Pancreas (tissue), 10 donors: ENCODE measurements at regions not wholly inside any gene's neighbourhood (a gene's known extent, or its start where the extent isn't known, plus 50 kb on each side); places are given as distances from the start of the nearest gene placed in this dataset.
"Not testable (repeated sequence)": the region's sequence is repeated elsewhere in the genome, so short reads cannot be mapped to it uniquely, and the experiment has no call there.

Experiments used
- ATAC-seq, 4 donors: fragments of 200-7000 bp; cut with Tn5 transposase; one replicate each; pipeline versions ENCODE4 v1.8.0 to v1.9.1; 2020; ENCODE audit warnings: mild to moderate bottlenecking in 4 of 4, moderate library complexity in 4 of 4
- DNase-seq, 6 donors: peaks; one replicate each; pipeline ENCODE4 v3.0.0-alpha.2; 2020
- FAIRE-seq: peaks from 2 replicates; lab custom pipeline; 2012; peaks lifted over from hg19 to GRCh38; lab: Jason Lieb, UNC
- H3K27ac ChIP-seq, 4 donors: fragments of 200-600 bp; sonication (generic); 1 replicate in 3 of 4; 2 replicates in 1 of 4; pipeline versions ENCODE4 v1.5.0 to v1.8.0; 2020
- H3K27me3 ChIP-seq, 4 donors: fragments of 200-600 bp; one replicate each; pipeline ENCODE4 v1.8.0; 2021
- H3K36me3 ChIP-seq, 3 donors: fragments of 200-600 bp; sonication (generic) in 1 of 3; one replicate each; pipeline versions ENCODE4 v1.5.0 to v1.8.0; 2020 to 2021
- H3K4me1 ChIP-seq, 3 donors: fragments of 200-600 bp; one replicate each; pipeline ENCODE4 v1.8.0; 2021
- H3K4me3 ChIP-seq, 4 donors: fragments of 200-600 bp; sonication (generic) in 2 of 4; one replicate each; pipeline versions ENCODE4 v1.5.0 to v1.8.0; 2020 to 2021
- H3K9me3 ChIP-seq, 4 donors: fragments of 200-600 bp; one replicate each; pipeline ENCODE4 v1.8.0; 2021
- whole genome bisulfite sequencing, 2 donors: extraction: QIAGEN DNeasy Blood & Tissue Kit; methylation state at CpG; one replicate each; pipeline ENCODE4 v1.1.7; 2013; 5-methylcytosine and 5-hydroxymethylcytosine counted together
- intact Hi-C, 3 donors: fragments of 100-400 bp; cut with DNase I; formaldehyde crosslinking; loops; one replicate each; pipeline versions ENCODE4 v1.11.1 to v1.14.2; 2022
- TF ChIP-seq, protein P1 (sequence below), 4 donors: fragments of 200-600 bp; sonication (generic) in 3 of 4; IDR thresholded peaks; one replicate each; pipeline versions ENCODE4 v1.5.0 to v1.8.0; 2021; ENCODE audit warnings: antibody characterized with exemption in 4 of 4
- donor health status: healthy with polysubstance abuse.
- donor health status: DM: no; HTN: no; CAD: no; lungs with moderate emphysema.
- donor health status: DM: no; HTN: no; CAD: no.
- donor health status: control.
- donor health status: control.
- donor health status: Bipolar disorder and iron deficiency.
- donor health status: DM: yes; HTN: yes; CAD: no.
- donor health status: DM: no; HTN: no; CAD: no.
- donor health status: DM: no; HTN: no; CAD: no.
- donor health status: DM: yes; HTN: yes; CAD: no.

DNA sequence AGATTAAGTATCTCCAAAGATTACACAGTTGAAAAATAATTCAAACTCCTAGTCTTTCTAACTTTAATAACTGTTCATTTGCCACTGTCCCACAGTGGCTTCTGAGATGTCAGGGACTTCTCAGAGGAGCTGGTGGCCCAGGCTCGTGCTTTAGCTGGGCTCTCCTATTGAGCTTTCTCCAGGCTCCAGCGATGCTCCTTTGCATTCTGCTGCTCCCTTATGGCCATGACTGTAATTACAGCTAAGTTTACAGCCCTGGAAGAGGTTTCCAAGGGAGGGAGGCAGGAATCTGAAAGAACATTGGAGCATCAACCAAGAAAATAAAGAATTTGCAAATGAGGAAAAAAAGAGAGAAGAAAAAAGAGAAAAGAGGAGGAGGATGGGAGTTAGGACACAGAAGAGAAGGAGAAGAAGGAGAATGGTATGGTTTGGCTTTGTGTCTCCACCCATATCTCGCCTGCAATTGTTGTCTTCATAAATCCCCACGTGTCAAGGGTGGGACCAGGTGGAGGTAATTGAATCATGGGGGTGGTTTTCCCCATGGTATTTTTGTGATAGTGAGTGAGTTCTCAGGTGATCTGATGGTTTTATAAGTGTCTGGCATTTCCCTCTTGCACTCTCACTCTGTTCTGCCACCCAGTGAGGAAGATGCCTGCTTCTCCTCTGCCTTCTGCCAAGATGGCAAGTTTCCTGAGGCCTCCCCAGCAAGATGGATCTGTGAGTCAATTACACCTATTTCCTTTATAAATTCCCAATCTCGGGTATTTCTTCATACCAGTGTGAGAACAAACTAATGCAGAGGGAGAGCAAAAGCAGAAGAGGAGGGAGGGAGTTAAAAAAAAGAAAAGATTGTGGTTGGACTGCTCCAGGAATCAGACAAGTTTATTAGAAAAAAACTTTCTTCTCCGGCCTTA, 857.0 kb downstream of the KCNA4 start:
- 27 to 33% methylated on average over 6 of the region's 6 CpGs for WGBS, 2 donors
- peak; percentile 50 to 92 (median 88) for ATAC-seq
- Histone ChIP-seq H3K4me1 (no peaks in the 10 kb centered on the region), H3K9me3 (no peaks in the 10 kb centered on the region), H3K4me3 (no peak overlapping the region), H3K27me3 (no peaks in the 10 kb centered on the region), H3K36me3 (no peaks in the 10 kb centered on the region), H3K27ac (no peak overlapping the region)
- peak in 5 of 6 donors; percentile 9 to 38 (median 15) for DNase-seq
- TF ChIP-seq, protein P1, sequence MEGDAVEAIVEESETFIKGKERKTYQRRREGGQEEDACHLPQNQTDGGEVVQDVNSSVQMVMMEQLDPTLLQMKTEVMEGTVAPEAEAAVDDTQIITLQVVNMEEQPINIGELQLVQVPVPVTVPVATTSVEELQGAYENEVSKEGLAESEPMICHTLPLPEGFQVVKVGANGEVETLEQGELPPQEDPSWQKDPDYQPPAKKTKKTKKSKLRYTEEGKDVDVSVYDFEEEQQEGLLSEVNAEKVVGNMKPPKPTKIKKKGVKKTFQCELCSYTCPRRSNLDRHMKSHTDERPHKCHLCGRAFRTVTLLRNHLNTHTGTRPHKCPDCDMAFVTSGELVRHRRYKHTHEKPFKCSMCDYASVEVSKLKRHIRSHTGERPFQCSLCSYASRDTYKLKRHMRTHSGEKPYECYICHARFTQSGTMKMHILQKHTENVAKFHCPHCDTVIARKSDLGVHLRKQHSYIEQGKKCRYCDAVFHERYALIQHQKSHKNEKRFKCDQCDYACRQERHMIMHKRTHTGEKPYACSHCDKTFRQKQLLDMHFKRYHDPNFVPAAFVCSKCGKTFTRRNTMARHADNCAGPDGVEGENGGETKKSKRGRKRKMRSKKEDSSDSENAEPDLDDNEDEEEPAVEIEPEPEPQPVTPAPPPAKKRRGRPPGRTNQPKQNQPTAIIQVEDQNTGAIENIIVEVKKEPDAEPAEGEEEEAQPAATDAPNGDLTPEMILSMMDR (IDR thresholded peaks at IDR 0.05): peak in 3 of 4 donors; percentile 32 to 46 (median 33)
- intact Hi-C loops: no loop called here
- FAIRE-seq: no peak

DNA sequence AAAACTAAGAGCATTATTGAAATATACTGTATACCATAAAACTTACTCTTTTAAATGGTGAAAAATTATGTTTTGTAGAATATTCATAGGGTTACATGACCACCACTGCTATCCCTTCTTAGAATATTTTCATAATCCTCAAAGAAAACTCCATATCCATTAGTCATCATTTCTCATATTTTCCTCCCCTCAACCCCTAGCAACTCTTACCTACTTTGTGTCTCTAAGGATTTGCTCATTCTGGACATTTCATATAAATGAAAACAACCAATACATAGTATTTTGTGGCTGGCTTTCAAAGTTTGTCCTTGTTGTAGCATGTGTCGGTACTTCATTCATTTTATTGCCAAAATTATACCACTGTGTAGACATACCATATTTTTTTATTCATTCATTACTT, 863.8 kb downstream of the KCNA4 start:
- WGBS, 2 donors: 75 to 90% methylated on average over 1 of the region's 1 CpG
- intact Hi-C loops: no loop called here
- ATAC-seq: no peak

DNA sequence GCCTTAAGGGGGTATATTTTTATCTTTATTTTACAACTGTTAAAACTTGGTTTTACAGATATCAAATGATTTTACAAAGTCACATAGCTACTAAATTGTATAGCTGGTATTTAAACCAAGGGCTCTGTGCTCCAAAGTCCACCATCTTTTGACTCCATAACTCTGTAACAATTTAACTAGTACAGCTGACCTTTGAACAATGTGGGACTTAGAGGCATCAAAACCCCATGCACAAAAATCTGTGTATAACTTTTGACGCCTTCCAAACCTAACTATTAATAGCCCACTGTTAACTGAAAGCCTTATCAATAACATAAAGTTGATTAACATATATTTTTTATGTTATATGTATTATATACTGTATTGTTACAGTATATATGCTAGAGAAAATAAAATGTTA, 874.3 kb downstream of the KCNA4 start:
- H3K9me3 ChIP-seq, DNase-seq, H3K36me3 ChIP-seq, ATAC-seq, H3K4me1 ChIP-seq, intact Hi-C loops, H3K27ac ChIP-seq, H3K4me3 ChIP-seq, H3K27me3 ChIP-seq: not testable (repeated sequence)
- whole genome bisulfite sequencing, 2 donors: 23 to 31% methylated on average over 1 of the region's 1 CpG
- peak; percentile 82 for FAIRE-seq

More for the DNA sequence above, 863.8 kb downstream of the KCNA4 start:
- Histone ChIP-seq H3K9me3 (no peaks in the 10 kb centered on the region), H3K36me3 (no peaks in the 10 kb centered on the region), H3K4me3 (no peak overlapping the region), H3K4me1 (no peaks in the 10 kb centered on the region), H3K27ac (no peak overlapping the region), H3K27me3 (no peaks in the 10 kb centered on the region)
- FAIRE-seq (no peak), DNase-seq (no peak)
- TF ChIP-seq, protein P1 (IDR thresholded peaks at IDR 0.05): no peak

DNA sequence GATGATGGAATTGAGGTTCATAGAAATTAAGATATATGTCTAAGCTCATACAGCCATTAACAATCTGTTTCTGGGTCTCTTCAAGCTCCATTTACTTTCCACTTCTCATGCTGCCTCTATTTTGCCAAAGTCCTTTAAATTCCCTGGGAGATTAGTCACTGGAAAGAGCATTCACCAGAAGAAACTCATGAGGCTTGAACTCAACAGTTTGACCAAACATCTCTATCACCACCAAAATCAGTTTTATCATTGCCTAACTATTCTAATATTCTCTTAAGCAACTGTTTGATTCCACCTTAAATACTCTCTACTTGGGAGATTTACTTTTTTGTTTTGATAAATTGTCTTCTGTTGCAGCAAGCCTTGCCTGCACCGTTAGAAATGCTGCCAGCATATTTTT, 881.3 kb downstream of the KCNA4 start:
- Histone ChIP-seq H3K4me1 (no peaks in the 10 kb centered on the region), H3K9me3 (no peaks in the 10 kb centered on the region), H3K27ac (no peak overlapping the region), H3K36me3 (no peaks in the 10 kb centered on the region), H3K27me3 (no peaks in the 10 kb centered on the region), H3K4me3 (no peak overlapping the region)
- intact Hi-C loops: no loop called here
- TF ChIP-seq, protein P1 (IDR thresholded peaks at IDR 0.05): no peak
- no peak for FAIRE-seq
- ATAC-seq: no peak
- no peak for DNase-seq
- 15 to 20% methylated on average over 1 of the region's 1 CpG for WGBS, 2 donors

DNA sequence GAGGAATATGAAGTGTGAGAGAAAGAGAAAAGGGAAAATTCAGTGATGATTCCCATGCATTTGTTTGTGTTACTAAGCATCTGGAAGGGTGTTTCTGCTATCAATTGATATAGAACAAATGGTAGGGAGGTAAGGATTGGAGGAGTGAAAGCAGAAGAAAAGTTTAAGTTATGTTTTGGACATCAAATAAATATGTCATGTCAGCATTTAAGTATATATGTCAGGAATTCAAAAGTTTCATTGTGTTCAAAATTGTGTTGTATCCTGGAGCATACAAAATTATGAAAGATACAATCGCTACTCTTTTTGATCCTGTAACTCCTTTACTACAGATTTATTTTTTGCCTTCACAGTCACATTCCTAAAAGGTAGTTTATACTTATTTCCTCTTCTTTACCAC, 885.8 kb downstream of the KCNA4 start:
- FAIRE-seq (no peak), DNase-seq (no peak)

More for the DNA sequence above, 885.8 kb downstream of the KCNA4 start:
- Histone ChIP-seq H3K4me3 (no peak overlapping the region), H3K4me1 (no peaks in the 10 kb centered on the region), H3K9me3 (no peaks in the 10 kb centered on the region), H3K27me3 (no peaks in the 10 kb centered on the region), H3K36me3 (no peaks in the 10 kb centered on the region), H3K27ac (no peak overlapping the region)
- intact Hi-C loops: no loop called here
- whole genome bisulfite sequencing, 2 donors: 76 to 89% methylated on average over 1 of the region's 1 CpG
- no peak for ATAC-seq
- TF ChIP-seq, protein P1 (IDR thresholded peaks at IDR 0.05): no peak
